ENCODE measurements at regions not wholly inside any gene's neighbourhood (a gene's known extent, or its start where the extent isn't known, plus 50 kb on each side); places are given as distances from the start of the nearest gene placed in this dataset.

DNA sequence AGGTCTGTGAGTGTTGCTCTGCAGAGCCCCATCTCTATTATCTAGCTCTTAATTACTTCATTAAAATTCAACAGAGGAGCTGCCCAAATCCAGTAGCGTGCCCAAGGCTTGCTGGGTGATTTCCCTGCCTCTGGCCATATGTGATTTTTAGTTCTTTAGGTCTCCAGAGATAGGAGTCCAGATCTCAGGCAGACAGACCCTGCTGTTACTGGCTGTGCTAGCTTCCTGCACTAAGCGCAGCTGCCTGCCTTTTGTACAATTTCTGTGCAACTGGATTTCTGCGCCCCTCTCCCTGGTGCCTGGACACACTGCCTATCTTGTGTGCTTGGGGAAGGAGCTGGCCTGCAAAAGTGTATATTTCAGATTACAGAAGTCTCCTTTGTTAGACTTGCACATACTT is 136.5 kb downstream of the TDRD15 start:
- TF ChIP-seq, protein P1, sequence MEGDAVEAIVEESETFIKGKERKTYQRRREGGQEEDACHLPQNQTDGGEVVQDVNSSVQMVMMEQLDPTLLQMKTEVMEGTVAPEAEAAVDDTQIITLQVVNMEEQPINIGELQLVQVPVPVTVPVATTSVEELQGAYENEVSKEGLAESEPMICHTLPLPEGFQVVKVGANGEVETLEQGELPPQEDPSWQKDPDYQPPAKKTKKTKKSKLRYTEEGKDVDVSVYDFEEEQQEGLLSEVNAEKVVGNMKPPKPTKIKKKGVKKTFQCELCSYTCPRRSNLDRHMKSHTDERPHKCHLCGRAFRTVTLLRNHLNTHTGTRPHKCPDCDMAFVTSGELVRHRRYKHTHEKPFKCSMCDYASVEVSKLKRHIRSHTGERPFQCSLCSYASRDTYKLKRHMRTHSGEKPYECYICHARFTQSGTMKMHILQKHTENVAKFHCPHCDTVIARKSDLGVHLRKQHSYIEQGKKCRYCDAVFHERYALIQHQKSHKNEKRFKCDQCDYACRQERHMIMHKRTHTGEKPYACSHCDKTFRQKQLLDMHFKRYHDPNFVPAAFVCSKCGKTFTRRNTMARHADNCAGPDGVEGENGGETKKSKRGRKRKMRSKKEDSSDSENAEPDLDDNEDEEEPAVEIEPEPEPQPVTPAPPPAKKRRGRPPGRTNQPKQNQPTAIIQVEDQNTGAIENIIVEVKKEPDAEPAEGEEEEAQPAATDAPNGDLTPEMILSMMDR (IDR thresholded peaks at IDR 0.05): no peak
- no peak for TF ChIP-seq POLR2A (IDR thresholded peaks at IDR 0.05)
- TF ChIP-seq POLR2AphosphoS5 (IDR thresholded peaks at IDR 0.05; ENCODE audit: insufficient read depth in 1 of 2, low read depth in 1 of 2): no peak

All from vagina (tissue), 2 donors.